COLO668 (cell line): ENCODE measurements at regions not wholly inside any gene's neighbourhood (a gene's known extent, or its start where the extent isn't known, plus 50 kb on each side); places are given as distances from the start of the nearest gene placed in this dataset.
A peak's percentile ranks its signal among the peaks of the same experiment; 100 is the strongest.
"Not testable (repeated sequence)": the region's sequence is repeated elsewhere in the genome, so short reads cannot be mapped to it uniquely, and the experiment has no call there.

ENCODE experiments used
- DNase-seq: peaks from one replicate; lab custom pipeline; 2025; ENCODE audit not compliant: unreplicated experiment; lab: John Stamatoyannopoulos, UW

DNA sequence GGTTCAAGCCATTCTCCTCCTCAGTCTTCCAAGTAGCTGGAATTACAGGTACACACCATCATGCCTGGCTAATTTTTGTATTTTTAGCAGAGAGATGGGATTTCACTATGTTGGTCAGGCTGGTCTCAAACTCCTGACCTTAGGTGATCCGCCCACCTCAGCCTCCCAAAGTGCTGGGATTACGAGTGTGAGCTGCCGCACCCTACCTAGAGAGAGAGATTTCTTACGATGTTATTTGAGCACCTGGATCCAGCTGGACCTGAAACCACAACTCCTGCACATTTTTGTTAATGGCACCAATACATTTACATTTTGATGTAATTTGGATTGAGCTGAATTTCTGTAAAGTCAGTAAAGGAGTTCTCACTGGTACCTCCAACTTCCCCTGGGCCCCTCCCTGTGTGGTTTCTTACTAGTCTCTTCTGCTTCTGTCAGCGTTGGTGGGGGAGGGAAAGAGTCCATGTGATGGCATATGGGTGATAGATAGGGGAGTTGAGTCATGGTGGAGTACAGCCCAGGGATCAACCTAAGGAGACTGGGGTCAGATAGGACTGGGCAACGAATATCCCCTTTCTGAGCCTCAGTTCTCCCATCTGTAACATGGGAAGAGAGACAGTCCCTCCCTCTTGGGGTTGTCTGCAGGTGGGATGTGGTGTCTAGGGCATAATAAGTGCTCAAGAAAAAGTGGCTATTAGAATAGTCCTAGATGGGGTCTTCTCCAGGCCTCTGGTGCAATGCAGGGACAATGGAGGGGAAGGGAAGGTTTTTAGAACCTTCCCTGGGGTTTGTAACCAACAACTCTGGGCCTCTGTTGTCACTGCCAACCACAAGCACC lies 83.3 kb upstream of the MED13L start:
- DNase-seq = no peak

GRCh38 chr12:116361414-116362223 lies 84.1 kb upstream of the MED13L start:
- DNase-seq = peak; percentile 93

DNA sequence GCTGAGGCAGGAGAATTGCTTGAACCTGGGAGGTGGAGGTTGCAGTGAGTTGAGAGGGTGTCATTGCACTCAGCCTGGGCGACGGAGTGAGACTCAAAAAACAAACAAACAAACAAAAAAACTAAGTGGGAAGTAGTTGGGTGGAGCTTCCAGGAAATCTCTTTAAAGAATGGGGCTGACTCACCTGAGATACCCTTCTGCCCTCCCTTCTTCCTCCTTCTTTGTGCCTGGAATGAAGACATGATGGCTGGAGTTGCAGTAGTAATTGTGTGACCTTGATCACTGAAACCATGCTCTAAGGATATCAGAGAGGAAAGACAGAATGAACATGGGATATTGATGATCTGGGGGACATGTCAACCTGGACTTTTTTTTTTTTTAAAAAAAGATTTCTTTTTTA lies 87.6 kb upstream of the MED13L start:
- no peak for DNase-seq

- no peak for DNase-seq
Measured at GRCh38 chr12:116365606-116366455, 88.3 kb upstream of the MED13L start.

- DNase-seq = no peak
Measured at GRCh38 chr12:116366456-116366776, 88.9 kb upstream of the MED13L start.

DNA sequence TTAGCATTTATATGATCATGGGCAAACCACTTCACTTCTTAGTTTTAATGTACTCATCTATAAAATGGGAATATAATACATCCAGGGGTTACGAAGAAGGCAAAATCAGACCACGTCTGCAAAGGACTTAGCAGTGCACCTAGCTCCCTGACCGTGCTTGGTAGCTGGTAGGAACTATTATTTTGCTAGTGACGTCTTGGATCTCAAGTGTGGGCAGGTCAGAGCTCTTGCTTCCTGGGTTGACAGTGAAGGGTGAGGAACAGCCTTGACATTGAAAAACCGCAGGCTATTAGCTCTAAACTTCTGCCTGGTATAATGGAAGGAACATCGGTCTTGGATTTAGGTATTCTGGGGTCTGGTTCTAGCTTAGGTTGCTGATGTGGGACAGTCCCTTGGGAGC lies 89.3 kb upstream of the MED13L start:
- DNase-seq = no peak

- peak; percentile 36 for DNase-seq
Measured at GRCh38 chr12:116368196-116369194, 91.0 kb upstream of the MED13L start.

DNA sequence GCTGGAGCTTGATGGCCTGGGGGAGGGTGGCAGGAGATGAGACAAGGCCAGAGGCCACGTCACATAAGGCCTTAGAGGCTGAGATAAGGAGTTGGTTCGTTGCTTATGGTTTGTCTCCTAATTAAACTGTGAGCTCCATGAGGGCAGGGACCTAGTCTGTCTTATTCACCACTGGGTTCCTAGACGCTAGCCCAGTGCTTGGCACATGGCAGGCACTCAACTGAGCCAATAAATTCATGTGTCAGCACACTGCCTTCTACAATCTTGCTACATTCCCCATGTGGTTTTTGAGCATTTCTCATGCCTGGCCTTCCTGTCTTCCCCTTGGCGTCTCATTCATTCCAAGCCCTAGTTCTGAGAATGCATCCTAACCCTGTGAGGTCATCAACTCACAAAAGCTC lies 92.5 kb upstream of the MED13L start:
- DNase-seq = no peak

DNA sequence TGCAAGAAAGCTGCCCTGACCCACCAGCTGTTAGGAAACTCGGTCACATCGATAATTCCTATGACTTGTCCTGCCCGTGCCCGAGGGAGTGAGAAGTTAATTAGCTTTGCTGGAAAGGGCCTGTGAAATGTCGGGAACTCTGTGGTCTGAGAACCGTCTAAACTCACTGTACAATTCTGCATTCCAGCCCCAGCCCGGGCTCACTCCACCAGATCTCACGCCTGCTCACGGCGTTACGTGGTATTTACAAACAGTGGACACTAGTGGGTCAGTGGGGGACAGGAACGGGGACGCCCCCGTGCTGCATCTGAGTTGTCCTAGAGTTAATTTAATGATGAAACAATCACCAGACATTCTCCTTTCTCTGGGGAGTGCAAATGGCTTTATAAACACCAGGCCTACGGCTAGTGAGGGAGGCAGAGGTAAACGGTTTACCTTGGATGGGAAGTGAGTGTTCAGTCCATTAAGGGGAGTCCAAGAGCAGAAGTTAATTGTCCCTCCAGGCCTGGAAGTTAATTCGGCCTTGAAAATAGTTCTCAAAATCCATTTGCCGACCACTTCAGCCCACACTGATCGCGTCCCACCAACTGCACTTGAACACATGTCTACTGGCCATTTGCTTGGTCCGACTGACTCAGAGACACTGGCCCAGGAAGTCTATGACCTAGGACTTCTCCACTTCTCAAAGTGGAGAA lies 93.5 kb upstream of the MED13L start:
- no peak for DNase-seq

DNA sequence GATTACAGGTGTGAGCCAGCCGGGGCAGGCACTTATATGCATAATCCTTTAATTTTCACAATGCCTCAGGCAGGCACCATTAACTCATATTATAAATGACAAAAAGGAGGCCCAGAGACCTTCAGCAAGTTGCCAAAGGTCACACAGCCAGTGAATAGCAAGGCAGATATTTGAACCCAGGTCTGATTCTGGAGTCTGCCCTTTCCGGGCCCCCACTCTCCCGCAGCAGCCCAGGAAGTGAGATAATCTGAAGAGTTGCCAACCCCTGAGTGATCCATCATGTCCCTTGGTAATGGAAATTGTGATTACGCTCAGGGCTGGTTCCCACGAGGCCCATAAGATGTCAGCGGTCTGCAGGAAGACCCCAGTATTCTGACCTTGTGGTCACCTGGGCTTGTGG lies 95.3 kb upstream of the MED13L start:
- no peak for DNase-seq

GRCh38 chr12:116373572-116374206 lies 96.2 kb upstream of the MED13L start:
- DNase-seq = no peak

DNA sequence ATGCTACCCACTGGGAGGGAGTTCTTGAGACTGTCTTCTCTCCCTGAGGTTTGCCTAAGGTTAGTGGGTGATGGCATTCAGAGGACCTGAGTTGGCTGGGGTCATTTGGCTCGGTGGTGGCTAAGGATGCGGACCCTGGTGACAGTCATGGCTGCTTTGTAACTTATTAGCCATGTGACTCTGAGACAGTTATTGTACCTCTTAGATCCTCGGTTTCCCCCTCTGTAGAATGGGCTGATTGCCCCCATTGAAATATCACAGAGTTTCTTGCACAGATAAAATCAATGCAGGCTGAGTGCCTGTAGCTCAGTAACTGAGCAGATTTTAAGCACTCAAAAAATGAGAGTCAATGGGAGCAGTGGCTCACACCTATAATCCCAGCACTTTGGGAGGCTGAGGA lies 96.7 kb upstream of the MED13L start:
- DNase-seq = no peak

DNA sequence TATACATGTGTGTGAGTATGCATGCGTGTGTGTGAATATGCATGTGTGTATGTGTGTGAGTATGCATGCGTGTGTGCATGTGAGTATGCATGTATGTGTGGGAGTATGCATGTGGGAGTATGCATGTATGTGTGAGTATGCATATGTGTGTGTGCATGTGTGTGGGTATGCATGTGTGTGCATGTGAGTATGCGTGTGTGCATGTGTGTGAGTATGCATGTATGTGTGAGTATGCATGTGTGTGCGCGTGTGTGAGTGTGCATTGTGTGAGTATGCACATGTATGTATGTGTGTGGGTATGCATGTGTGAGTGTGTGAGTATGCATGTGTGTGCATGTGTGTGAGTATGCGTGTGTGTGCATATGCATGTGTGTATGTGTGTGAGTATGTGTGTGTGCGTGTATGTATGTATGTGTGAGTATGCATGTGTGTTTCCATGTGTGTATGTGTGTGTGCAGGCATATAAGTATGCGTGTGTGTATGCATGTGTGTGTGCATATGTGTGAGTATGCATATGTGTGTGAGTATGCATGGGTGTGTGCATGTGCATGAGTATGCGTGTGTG lies 97.9 kb upstream of the MED13L start:
- DNase-seq = no peak

GRCh38 chr12:116376354-116377193 lies 99.1 kb upstream of the MED13L start:
- DNase-seq = peak; percentile 36

DNA sequence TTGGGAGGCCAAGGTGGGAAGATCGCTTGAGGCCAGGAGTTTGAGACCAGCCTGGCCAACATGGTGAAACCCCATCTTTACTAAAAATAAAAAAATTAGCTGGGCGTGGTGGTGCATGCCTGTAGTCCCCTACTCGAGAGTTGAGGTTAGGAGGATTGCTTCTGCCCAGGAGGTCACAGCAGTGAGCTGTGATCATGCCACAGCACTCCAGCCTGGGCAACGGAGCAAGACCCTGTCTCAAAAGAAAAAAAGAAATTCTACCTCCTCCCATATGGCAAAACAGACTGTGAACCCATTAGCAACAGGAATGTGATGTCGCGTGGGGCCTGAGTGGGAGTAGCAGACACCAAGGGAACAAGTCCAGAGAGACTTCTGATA lies 99.7 kb upstream of the MED13L start:
- not testable (repeated sequence) for DNase-seq

- no peak for DNase-seq
Measured at GRCh38 chr12:116378002-116378401, 100.5 kb upstream of the MED13L start.

DNA sequence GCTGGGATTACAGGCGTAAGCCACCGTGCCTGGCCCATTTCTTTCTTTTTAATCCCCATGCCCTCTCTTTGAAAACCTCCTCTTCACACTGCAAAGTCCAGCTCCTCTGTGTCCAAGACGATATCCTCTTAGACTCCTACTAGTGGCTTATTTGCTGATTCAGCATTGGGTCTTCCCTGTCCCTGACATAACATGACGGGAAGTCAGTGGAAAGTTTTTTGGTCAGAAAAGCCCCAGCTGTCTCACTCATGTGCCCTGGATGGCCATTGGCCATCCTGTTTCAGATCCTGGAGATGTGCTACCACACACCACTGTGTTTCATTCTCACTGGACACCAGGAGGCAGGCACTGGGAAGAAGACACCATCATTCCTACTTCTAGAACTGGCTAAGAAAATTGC lies 102.6 kb upstream of the MED13L start:
- no peak for DNase-seq

DNA sequence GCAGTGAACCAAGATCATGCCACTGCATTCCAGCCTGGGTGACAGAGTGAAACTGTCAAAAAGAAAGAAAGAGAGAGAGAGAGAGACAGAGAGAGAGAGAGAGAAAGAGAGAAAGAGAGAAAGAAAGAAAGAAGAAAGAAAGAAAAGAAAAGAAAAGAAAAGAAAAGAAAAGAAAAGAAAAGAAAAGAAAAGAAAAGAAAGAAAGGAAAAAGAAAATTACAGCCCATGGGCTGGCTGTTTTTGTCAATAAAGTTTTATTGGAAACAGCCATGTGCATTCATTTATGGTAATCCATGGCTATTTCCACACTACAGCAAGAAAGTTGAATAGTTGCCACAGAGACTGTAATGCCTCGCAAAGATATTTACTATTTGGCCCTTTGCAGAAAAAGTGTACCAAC lies 103.2 kb upstream of the MED13L start:
- not testable (repeated sequence) for DNase-seq
